A673 (cell line): ENCODE measurements at regions not wholly inside any gene's neighbourhood (a gene's known extent, or its start where the extent isn't known, plus 50 kb on each side); places are given as distances from the start of the nearest gene placed in this dataset.

Experiments
- EZH2 ChIP-seq: fragments of 200-600 bp; sonication (generic); IDR thresholded peaks from 2 replicates; pipeline ENCODE4 v1.6.1; 2017; ENCODE audit warnings: borderline replicate concordance, low read depth, mild to moderate bottlenecking, mixed read lengths, antibody characterized with exemption, low read length; ENCODE audit not compliant: poor library complexity, severe bottlenecking
- TF ChIP-seq, protein P1 (sequence below): fragments of 300-800, 200-600 bp; sonication (generic); conservative IDR thresholded peaks from 2 replicates; pipeline ENCODE4 v1.5.1; 2017; ENCODE audit warnings: low read depth, mild to moderate bottlenecking, antibody characterized with exemption, low read length, moderate library complexity, mixed read lengths

DNA sequence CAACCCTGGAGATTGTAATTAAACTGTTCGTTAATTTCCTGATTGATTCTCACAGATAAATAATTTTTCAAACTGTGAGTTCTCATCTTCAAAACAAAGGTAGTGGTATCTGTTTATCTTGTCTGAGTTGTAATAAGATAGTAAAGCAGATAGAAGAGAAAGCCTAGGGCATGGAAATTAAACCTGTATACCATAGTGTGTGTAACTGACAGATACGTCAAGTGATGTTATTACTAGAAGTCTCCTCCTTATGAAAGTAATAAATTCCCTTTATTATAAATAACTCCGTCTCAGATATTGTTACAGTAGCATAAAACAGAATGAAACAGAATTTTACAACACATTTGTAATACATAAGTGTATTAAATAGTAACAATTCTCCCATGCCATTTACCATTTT lies 1065.1 kb downstream of the SLITRK1 start:
- TF ChIP-seq, protein P1, sequence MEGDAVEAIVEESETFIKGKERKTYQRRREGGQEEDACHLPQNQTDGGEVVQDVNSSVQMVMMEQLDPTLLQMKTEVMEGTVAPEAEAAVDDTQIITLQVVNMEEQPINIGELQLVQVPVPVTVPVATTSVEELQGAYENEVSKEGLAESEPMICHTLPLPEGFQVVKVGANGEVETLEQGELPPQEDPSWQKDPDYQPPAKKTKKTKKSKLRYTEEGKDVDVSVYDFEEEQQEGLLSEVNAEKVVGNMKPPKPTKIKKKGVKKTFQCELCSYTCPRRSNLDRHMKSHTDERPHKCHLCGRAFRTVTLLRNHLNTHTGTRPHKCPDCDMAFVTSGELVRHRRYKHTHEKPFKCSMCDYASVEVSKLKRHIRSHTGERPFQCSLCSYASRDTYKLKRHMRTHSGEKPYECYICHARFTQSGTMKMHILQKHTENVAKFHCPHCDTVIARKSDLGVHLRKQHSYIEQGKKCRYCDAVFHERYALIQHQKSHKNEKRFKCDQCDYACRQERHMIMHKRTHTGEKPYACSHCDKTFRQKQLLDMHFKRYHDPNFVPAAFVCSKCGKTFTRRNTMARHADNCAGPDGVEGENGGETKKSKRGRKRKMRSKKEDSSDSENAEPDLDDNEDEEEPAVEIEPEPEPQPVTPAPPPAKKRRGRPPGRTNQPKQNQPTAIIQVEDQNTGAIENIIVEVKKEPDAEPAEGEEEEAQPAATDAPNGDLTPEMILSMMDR = no peak
- no peak for TF ChIP-seq EZH2
